IPS-18a (cell line): ENCODE measurements at regions not wholly inside any gene's neighbourhood (a gene's known extent, or its start where the extent isn't known, plus 50 kb on each side); places are given as distances from the start of the nearest gene placed in this dataset.
"Not testable (repeated sequence)": the region's sequence is repeated elsewhere in the genome, so short reads cannot be mapped to it uniquely, and the experiment has no call there.

Source experiments
- H3K27ac ChIP-seq: one replicate; pipeline ENCODE4 v1.5.1; 2013; ENCODE audit warnings: low read length
- H3K27me3 ChIP-seq: one replicate; pipeline ENCODE4 v1.6.1; 2013; ENCODE audit warnings: mild to moderate bottlenecking, low read length; ENCODE audit not compliant: control insufficient read depth, insufficient read depth
- H3K36me3 ChIP-seq: one replicate; pipeline ENCODE4 v1.6.1; 2013; ENCODE audit warnings: low read depth, low read length; ENCODE audit not compliant: control insufficient read depth
- H3K4me1 ChIP-seq: one replicate; pipeline ENCODE4 v1.6.1; 2013; ENCODE audit warnings: low read depth, low read length; ENCODE audit not compliant: control insufficient read depth
- H3K4me3 ChIP-seq: one replicate; pipeline ENCODE4 v1.5.1; 2013; ENCODE audit warnings: low read length
- H3K9ac ChIP-seq: one replicate; pipeline ENCODE4 v1.6.1; 2013; ENCODE audit warnings: mild to moderate bottlenecking, low read length, moderate library complexity
- H3K9me3 ChIP-seq: one replicate; pipeline ENCODE4 v1.6.1; 2013; ENCODE audit warnings: low read depth, low read length; ENCODE audit not compliant: control insufficient read depth

DNA sequence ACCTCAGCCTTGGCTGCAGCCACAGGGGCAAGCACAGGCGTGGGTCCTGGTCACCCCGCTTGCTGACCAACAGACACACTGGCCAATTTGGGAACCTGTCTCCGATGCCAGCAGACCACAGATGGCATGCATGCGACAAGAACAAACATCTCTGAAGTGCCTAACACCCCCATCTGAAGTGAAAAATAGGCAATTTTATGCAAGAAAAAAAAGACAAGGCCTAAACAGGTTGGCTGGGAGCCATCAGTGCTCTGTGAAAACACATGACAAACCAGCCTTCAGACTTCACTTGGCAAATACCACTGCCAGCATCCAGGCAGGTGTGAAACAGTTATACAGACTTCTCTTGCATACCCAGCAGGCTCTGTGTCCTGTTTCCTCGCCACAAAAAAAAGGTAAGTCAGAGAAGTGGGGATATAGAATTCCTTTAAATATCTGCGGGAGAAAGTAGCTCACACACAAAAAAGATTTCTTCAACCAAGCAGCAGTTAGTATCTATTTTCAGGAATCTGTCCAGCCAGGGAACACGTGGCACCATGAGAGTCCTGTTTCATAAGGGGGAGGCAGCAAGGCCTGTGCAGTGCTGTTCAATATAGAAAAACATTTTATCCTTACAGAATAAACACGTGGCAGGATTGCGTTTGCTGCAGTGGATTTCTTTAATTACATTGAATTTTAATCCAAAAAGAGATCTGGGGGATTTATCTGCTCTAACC is 293.4 kb upstream of the MKLN1 start:
- H3K9me3 ChIP-seq = no peaks in the 10 kb centered on the region
- no peaks in the 10 kb centered on the region for H3K27me3 ChIP-seq
- no peaks in the 10 kb centered on the region for H3K4me1 ChIP-seq
- no peak overlapping the region for H3K9ac ChIP-seq
- H3K4me3 ChIP-seq = no peak overlapping the region
- no peaks in the 10 kb centered on the region for H3K36me3 ChIP-seq
- H3K27ac ChIP-seq = no peak overlapping the region

DNA sequence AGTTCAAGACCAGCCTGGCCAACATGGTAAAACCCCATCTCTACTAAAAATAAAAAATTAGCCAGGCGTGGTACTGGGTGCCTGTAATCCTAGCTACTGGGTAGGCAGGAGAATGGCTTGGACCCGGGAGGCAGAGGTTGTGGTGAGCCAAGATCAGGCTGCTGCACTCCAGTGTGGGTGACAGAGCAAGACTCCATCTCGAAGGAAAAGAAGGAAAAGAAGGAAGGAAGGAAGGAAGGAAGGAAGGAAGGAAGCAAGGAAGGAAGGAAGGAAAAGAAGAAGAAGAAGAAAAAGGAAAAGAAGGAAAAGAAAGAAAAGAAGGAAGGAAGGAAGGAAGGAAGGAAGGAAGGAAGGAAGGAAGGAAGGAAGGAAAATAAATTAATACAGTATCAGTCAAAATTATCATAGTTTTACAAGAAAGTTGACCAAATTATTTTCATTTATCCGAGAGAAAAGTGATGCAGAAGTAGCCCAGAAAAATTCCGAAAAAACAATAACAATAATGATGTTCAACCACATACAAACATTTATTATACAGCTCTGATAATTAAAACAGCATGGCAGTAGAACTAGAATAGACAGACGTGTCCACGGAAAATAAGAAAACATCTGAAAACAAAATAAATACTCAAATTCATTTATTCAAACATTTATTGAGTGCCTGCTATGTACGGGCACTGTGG is 292.4 kb upstream of the MKLN1 start:
- Histone ChIP-seq H3K4me3 (no peak overlapping the region), H3K9ac (no peak overlapping the region), H3K27me3 (no peaks in the 10 kb centered on the region), H3K27ac (no peak overlapping the region), H3K4me1 (no peaks in the 10 kb centered on the region), H3K36me3 (no peaks in the 10 kb centered on the region), H3K9me3 (no peaks in the 10 kb centered on the region)

DNA sequence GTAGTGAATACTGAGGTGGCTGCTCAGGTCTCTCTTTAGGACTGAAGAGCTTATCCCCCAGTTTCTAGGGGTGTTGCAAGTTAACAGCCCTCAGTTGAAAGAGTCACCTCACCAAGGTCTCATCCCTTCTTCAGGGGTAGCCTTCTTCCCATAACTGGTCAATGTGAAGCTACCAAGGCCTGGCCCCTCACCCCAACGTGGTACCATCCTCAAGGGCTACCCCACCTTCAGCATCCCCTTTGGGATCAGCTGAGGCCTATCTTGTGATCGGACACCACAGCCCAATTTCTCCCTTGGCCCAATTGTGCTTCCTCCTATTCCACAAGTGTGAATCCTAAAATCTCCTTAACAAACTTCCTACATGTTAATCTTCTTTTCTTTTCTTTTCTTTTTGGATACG is 289.5 kb upstream of the MKLN1 start:
- H3K4me1 ChIP-seq = no peaks in the 10 kb centered on the region
- no peaks in the 10 kb centered on the region for H3K9me3 ChIP-seq
- H3K27ac ChIP-seq = no peak overlapping the region
- no peaks in the 10 kb centered on the region for H3K36me3 ChIP-seq
- no peak overlapping the region for H3K9ac ChIP-seq
- no peak overlapping the region for H3K4me3 ChIP-seq
- no peaks in the 10 kb centered on the region for H3K27me3 ChIP-seq

DNA sequence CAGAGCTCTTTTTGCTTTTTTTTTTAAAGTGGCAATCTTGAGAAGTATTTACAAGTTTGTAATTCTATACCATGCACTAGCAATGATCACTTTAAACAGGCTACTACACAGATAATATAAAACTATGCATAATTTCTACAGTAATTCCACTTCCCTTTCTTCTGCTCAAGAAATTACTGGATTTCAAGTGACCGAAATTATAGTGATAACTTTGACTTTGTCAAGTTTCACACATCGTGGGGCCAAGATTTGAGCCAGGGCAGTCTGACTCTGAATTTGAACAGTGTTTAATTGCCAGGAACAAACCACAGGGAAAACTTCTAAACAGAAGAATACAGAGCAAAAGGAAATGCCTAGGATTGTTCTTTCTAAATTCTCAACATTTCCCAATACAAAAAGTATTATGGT is 288.3 kb upstream of the MKLN1 start:
- Histone ChIP-seq H3K9me3 (no peaks in the 10 kb centered on the region), H3K27ac (no peak overlapping the region), H3K27me3 (no peaks in the 10 kb centered on the region), H3K9ac (no peak overlapping the region), H3K4me3 (no peak overlapping the region), H3K36me3 (no peaks in the 10 kb centered on the region), H3K4me1 (no peaks in the 10 kb centered on the region)

DNA sequence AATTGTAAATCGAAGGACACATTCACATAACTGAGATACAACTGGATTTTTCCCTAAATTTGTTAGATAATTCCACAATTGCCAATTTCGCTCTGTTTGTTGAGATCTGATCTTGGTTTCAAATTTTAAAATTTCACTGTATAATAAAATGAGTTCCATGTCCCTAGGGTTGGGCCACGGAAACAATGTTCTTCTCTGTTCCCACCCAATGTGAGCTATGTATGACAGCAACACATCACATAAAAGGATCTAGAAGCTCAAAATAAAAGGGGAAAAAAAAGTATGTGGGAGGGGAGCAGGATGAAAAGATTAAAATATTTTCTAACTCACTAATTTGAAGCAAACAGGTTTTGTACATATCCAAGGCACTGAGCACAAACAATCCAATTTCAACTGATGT is 287.8 kb upstream of the MKLN1 start:
- H3K4me1 ChIP-seq = no peaks in the 10 kb centered on the region
- no peak overlapping the region for H3K4me3 ChIP-seq
- no peaks in the 10 kb centered on the region for H3K27me3 ChIP-seq
- no peaks in the 10 kb centered on the region for H3K36me3 ChIP-seq
- H3K27ac ChIP-seq = no peak overlapping the region
- H3K9me3 ChIP-seq = no peaks in the 10 kb centered on the region
- H3K9ac ChIP-seq = no peak overlapping the region

DNA sequence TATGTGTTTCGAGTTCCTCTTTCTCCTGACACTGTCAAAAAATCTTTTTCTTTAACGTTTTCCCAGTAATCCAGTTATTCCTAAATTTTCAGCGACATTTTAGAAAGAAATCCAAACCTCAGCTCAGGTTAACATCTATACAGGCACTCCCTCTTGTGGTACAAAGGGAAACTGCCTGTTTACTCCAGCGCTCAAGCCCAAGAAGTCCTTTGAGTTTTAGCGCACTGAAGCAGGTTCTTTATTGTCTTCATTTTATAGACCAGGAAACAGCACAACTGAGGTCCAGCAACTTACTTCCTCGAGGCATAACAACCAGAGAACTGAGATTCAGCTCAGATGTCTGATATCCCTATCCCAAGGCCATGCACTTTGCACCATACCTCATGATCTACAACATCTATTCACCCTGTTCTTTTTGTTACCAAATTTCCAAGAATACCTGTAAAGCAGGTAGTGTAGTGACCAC is 287.2 kb upstream of the MKLN1 start:
- no peak overlapping the region for H3K9ac ChIP-seq
- no peak overlapping the region for H3K27ac ChIP-seq
- H3K36me3 ChIP-seq = no peaks in the 10 kb centered on the region
- H3K4me1 ChIP-seq = no peaks in the 10 kb centered on the region
- no peaks in the 10 kb centered on the region for H3K9me3 ChIP-seq
- H3K27me3 ChIP-seq = no peaks in the 10 kb centered on the region
- H3K4me3 ChIP-seq = no peak overlapping the region

DNA sequence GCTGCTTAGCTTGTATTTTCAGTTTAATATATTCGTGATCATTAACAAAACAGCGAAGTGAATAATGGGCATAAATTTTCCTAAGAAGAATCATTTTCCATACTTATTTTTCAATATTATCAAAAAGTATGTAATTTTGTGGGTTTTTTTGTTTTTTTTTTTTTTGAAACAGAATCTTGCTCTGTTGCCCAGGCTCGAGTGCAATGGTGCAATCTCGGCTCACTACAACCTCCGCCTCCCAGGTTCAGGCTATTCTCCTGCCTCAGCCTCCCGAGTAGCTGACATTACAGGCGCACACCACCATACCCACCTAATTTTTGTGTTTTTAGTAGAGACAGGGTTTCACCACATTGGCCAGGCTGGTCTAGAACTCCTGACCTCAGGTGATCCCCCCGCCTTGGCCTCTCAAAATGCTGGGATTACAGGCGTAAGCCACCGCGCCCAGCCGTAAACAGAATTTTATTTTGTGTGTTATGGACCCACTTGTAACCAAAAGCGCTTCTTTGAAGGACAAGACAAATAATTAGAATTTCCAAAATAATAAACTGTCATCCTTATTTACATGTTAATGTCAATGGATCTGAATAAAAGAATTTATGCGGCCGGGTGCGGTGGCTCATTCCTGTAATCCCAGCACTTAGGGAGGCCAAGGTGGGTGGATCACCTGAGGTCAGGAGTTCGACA is 286.5 kb upstream of the MKLN1 start:
- H3K36me3 ChIP-seq, H3K27me3 ChIP-seq, H3K4me3 ChIP-seq, H3K9me3 ChIP-seq, H3K27ac ChIP-seq, H3K9ac ChIP-seq, H3K4me1 ChIP-seq: not testable (repeated sequence)

DNA sequence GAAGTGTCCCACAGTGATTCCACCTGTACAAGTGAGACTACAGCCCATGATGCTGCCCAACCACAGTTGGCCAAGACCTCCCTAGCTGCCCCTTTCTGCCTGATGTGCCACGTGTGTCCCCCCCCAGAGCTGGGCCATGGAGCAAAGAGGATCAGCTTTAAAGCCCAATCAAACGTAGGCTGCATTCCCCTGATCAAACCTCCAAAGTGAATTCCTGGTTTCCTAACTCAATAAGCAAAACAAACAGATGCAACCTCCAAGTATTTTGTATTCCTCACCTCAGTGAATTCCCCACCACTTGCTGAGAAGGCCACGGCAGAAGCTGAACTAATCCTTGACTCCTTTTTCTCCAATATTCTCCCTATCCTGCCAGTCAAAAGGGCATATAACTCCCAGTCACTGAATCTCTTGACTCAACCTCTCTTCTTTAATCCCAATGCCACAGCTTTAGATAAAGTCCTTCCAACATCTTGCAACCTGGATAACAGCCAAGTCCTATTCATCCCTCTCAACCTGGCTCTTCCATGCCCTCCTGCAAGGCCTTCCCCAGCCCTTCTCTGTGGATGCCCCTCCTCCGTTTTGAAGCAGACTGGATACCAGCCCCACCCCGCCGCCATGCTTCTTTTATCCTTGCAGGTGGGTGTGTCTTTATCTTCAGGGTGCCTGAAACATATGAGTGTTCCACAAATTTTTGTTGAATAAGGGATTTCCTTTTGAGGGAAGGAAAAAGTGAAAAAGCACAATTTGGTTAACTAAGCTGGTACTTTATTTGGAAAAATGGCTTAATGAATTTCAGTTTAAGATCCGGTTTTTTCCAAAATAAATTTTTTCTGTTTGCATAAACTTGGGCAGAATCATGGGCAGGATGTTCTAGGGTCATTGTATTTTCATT is 285.2 kb upstream of the MKLN1 start:
- Histone ChIP-seq H3K9me3 (no peaks in the 10 kb centered on the region), H3K36me3 (no peaks in the 10 kb centered on the region), H3K4me1 (no peaks in the 10 kb centered on the region), H3K27me3 (no peaks in the 10 kb centered on the region), H3K9ac (no peak overlapping the region), H3K27ac (no peak overlapping the region), H3K4me3 (no peak overlapping the region)

DNA sequence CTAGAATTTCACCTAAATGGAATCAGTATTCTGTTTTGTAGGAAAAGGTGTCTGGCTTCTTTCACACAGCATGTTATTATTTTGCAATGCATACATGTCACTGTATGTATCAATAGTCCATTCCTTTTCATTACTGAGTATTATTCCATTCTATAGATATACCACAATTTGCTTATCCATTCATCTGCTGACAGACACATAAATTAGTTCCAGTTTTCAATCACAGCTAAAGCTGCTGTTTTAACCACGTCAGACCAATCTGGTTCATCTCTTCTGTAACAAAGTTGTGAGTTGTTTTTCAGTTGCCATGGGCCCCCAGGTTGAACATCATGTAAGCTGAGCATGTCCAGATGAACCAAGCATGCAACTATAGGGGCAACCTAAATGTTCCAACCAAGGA is 282.1 kb upstream of the MKLN1 start:
- H3K9me3 ChIP-seq = no peaks in the 10 kb centered on the region
- H3K27ac ChIP-seq = no peak overlapping the region
- H3K27me3 ChIP-seq = no peaks in the 10 kb centered on the region
- no peak overlapping the region for H3K9ac ChIP-seq
- H3K4me1 ChIP-seq = peaks cover 5% of the 10 kb centered on the region
- no peaks in the 10 kb centered on the region for H3K36me3 ChIP-seq
- no peak overlapping the region for H3K4me3 ChIP-seq

DNA sequence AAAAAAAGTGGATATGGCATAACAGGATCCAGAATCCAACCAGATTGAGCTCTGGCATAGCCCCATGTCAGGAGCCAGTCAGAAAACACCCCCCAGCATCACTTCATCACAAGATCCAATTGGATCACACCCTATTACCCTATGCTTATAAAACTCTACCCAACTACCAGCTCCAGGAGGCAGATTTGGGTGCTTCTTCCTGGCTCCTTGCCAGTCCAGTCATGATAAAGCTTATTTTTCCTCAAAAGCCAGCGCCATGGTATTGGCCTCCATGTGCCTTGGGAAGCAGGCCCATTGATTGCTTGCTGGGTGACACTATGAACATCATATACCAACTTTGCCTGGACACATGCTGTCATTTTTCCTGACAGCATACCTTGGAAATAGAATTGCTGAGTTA is 281.4 kb upstream of the MKLN1 start:
- H3K9me3 ChIP-seq = no peaks in the 10 kb centered on the region
- no peak overlapping the region for H3K4me3 ChIP-seq

DNA sequence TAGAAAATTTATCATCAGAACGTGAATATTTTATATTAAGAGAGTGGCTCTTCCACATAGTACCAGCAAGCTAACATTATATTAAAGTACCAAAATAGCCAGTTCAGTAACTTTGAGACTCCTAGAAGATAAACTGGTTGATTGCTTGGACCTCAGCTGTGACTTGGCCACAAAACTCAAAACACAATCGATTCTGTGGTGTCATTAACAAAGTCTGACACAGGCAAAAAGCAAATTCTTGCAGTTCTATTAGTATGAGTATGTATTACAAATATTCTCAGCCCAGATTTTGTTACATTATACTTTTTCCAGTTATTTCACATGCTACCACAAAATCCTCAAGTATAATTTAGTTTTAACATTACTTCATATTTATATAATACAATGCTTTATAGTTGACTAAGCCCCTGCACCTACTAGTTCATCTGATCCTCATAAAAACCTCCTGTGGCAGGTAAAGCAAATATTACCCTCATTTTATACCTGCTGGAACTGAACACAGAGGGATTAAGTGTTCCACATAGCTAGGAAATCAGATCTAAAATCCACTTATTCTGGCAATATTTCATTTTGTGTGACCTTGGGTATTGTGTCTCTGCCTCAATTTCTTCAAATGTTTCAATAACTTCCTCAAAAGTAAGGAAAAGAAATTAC is 279.9 kb upstream of the MKLN1 start:
- Histone ChIP-seq H3K4me1 (peaks cover 5% of the 10 kb centered on the region), H3K27me3 (no peaks in the 10 kb centered on the region), H3K9me3 (no peaks in the 10 kb centered on the region), H3K4me3 (no peak overlapping the region), H3K27ac (no peak overlapping the region), H3K9ac (no peak overlapping the region), H3K36me3 (no peaks in the 10 kb centered on the region)

More for the DNA sequence above, 281.4 kb upstream of the MKLN1 start:
- Histone ChIP-seq H3K9ac (no peak overlapping the region), H3K27ac (no peak overlapping the region), H3K4me1 (peaks cover 5% of the 10 kb centered on the region), H3K36me3 (no peaks in the 10 kb centered on the region), H3K27me3 (no peaks in the 10 kb centered on the region)
